H1 (cell line): ENCODE measurements at regions not wholly inside any gene's neighbourhood (a gene's known extent, or its start where the extent isn't known, plus 50 kb on each side); places are given as distances from the start of the nearest gene placed in this dataset.

Experiments
- CTCF ChIA-PET: fragments of 300-600 bp; sonication (Branson Sonifier 250); formaldehyde crosslinking; loops from one replicate; lab custom pipeline; 2021; ENCODE audit not compliant: partially characterized antibody; lab: Charles Lee
- POLR2A ChIA-PET: fragments of 300-600 bp; sonication (Branson Sonifier 250); formaldehyde crosslinking; loops from one replicate; lab custom pipeline; 2021; ENCODE audit warnings: inconsistent platforms; ENCODE audit not compliant: partially characterized antibody; lab: Charles Lee
- DNase-seq, 2 experiments: peaks; one replicate each; pipeline versions ENCODE4 v3.0.0 to v3.0.0-alpha.2; 2010 to 2022; ENCODE audit warnings: low spot score in 2 of 2, low read depth in 1 of 2, mixed read lengths in 1 of 2
- FAIRE-seq: peaks from 2 replicates; lab custom pipeline; 2011; peaks lifted over from hg19 to GRCh38; lab: Jason Lieb, UNC
- H2AFZ ChIP-seq: 2 replicates; pipeline ENCODE4 v1.8.1; 2012; ENCODE audit warnings: low read length, inconsistent platforms
- H2AK5ac ChIP-seq: 2 replicates; pipeline ENCODE4 v1.6.1; 2013; ENCODE audit warnings: low read depth, low read length
- H2BK120ac ChIP-seq: replicated peaks from 2 replicates; pipeline ENCODE3; 2013; ENCODE audit warnings: low read depth, low read length, inconsistent platforms
- H2BK12ac ChIP-seq: 2 replicates; pipeline ENCODE4 v1.6.1; 2013; ENCODE audit warnings: low read depth, low read length
- H2BK15ac ChIP-seq: 2 replicates; pipeline ENCODE4 v1.6.1; 2013; ENCODE audit warnings: low read length
- H2BK20ac ChIP-seq: 2 replicates; pipeline ENCODE4 v1.6.1; 2013; ENCODE audit warnings: low read length
- H2BK5ac ChIP-seq: 2 replicates; pipeline ENCODE4 v1.6.1; 2013; ENCODE audit warnings: low read depth, low read length
- H3K14ac ChIP-seq: 2 replicates; pipeline ENCODE4 v1.6.1; 2013; ENCODE audit warnings: inconsistent platforms; ENCODE audit not compliant: insufficient read length
- H3K18ac ChIP-seq: 2 replicates; pipeline ENCODE4 v1.6.1; 2013; ENCODE audit warnings: low read length; ENCODE audit errors: extremely low read depth
- H3K23ac ChIP-seq: 2 replicates; pipeline ENCODE4 v1.6.1; 2013; ENCODE audit warnings: inconsistent platforms; ENCODE audit not compliant: insufficient read length
- H3K23me2 ChIP-seq: 2 replicates; pipeline ENCODE4 v1.6.1; 2013; ENCODE audit warnings: low read depth, low read length
- H3K27ac ChIP-seq: 2 replicates; pipeline ENCODE4 v1.6.1; 2011; ENCODE audit warnings: low read depth, low read length, inconsistent platforms
- H3K27me3 ChIP-seq, 4 experiments: replicated peaks in 1 of 4; 1 replicate in 1 of 4; 2 replicates in 3 of 4; pipeline versions ENCODE4 v1.6.1 to v1.8.1; 2011 to 2013; ENCODE audit warnings: low read length in 3 of 4, mild to moderate bottlenecking in 3 of 4, inconsistent platforms in 2 of 4, mixed read lengths in 2 of 4, moderate library complexity in 1 of 4; ENCODE audit not compliant: control insufficient read depth in 3 of 4, insufficient read depth in 3 of 4; ENCODE audit errors: extremely low read depth in 1 of 4
- H3K36me3 ChIP-seq, 4 experiments: 2 replicates each; pipeline versions ENCODE4 v1.6.1 to v1.8.1; 2011 to 2013; ENCODE audit warnings: mild to moderate bottlenecking in 4 of 4, low read length in 3 of 4, moderate library complexity in 2 of 4, control low read depth in 1 of 4, inconsistent platforms in 1 of 4; ENCODE audit not compliant: insufficient read depth in 4 of 4, control insufficient read depth in 2 of 4
- H3K4ac ChIP-seq: replicated peaks from 2 replicates; pipeline ENCODE3; 2013; ENCODE audit warnings: low read length, low read depth, mixed read lengths, inconsistent platforms; ENCODE audit not compliant: insufficient read length
- H3K4me1 ChIP-seq, 4 experiments: replicated peaks in 1 of 4; 1 replicate in 1 of 4; 2 replicates in 3 of 4; pipeline versions ENCODE4 v1.6.1 to v1.8.1; 2011 to 2013; ENCODE audit warnings: low read length in 3 of 4, inconsistent platforms in 2 of 4, mixed read lengths in 1 of 4; ENCODE audit not compliant: insufficient read depth in 4 of 4, control insufficient read depth in 3 of 4
- H3K4me2 ChIP-seq, 2 experiments: 2 replicates each; pipeline versions ENCODE4 v1.6.1 to v1.8.1; 2011 to 2013; ENCODE audit warnings: low read depth in 2 of 2, low read length in 2 of 2, control low read depth in 1 of 2, inconsistent platforms in 1 of 2, mild to moderate bottlenecking in 1 of 2; ENCODE audit not compliant: insufficient read depth in 1 of 2
- H3K4me3 ChIP-seq, 4 experiments: fragments of 200-600, 300-600 bp in 1 of 4; sonication (generic), shearing (Covaris generic), sonication (Bioruptor Twin) in 1 of 4; 2 replicates each; pipeline versions ENCODE4 v1.5.1 to v1.8.1; 2011 to 2016; ENCODE audit warnings: low read length in 4 of 4, low read depth in 3 of 4, control low read depth in 2 of 4, inconsistent platforms in 2 of 4, mild to moderate bottlenecking in 2 of 4, mixed read lengths in 1 of 4, moderate library complexity in 1 of 4; ENCODE audit not compliant: insufficient read depth in 2 of 4; ENCODE audit errors: extremely low read depth in 1 of 4
- H3K56ac ChIP-seq: replicated peaks from 2 replicates; pipeline ENCODE3; 2013; ENCODE audit warnings: low read depth, mild to moderate bottlenecking, mixed read lengths, low read length, inconsistent platforms; ENCODE audit not compliant: insufficient read length
- H3K79me1 ChIP-seq: 2 replicates; pipeline ENCODE4 v1.6.1; 2013; ENCODE audit warnings: low read depth, low read length, control low read depth
- H3K79me2 ChIP-seq, 2 experiments: 2 replicates each; pipeline versions ENCODE4 v1.6.1 to v1.8.1; 2012 to 2013; ENCODE audit warnings: low read length in 2 of 2, mild to moderate bottlenecking in 2 of 2, inconsistent platforms in 1 of 2; ENCODE audit not compliant: insufficient read depth in 2 of 2, control insufficient read depth in 1 of 2
- H3K9ac ChIP-seq, 4 experiments: replicated peaks in 1 of 4; 1 replicate in 1 of 4; 2 replicates in 3 of 4; pipeline versions ENCODE4 v1.6.1 to v1.8.1; 2011 to 2013; ENCODE audit warnings: low read depth in 3 of 4, low read length in 3 of 4, control low read depth in 2 of 4, mild to moderate bottlenecking in 2 of 4, moderate library complexity in 2 of 4, inconsistent platforms in 1 of 4; ENCODE audit errors: extremely low read depth in 1 of 4
- H3K9me3 ChIP-seq, 2 experiments: 2 replicates each; pipeline versions ENCODE4 v1.6.1 to v1.8.1; 2012 to 2013; ENCODE audit warnings: mild to moderate bottlenecking in 2 of 2, moderate library complexity in 2 of 2, control low read depth in 1 of 2, inconsistent platforms in 1 of 2, low read depth in 1 of 2, low read length in 1 of 2, mixed read lengths in 1 of 2; ENCODE audit not compliant: insufficient read depth in 2 of 2
- H4K20me1 ChIP-seq, 2 experiments: replicated peaks in 1 of 2; 2 replicates each; pipeline versions ENCODE3 to v1.8.1; 2011 to 2013; ENCODE audit warnings: inconsistent platforms in 2 of 2, low read length in 2 of 2, mild to moderate bottlenecking in 1 of 2; ENCODE audit not compliant: insufficient read depth in 2 of 2, control insufficient read depth in 1 of 2
- H4K5ac ChIP-seq: 2 replicates; pipeline ENCODE4 v1.6.1; 2013; ENCODE audit warnings: low read length, low read depth, mixed read lengths, inconsistent platforms; ENCODE audit not compliant: insufficient read length
- H4K8ac ChIP-seq: 2 replicates; pipeline ENCODE4 v1.8.0; 2013; ENCODE audit warnings: mild to moderate bottlenecking, moderate library complexity, low read length, inconsistent platforms; ENCODE audit not compliant: insufficient read depth; ENCODE audit errors: extremely low read depth
- H4K91ac ChIP-seq: replicated peaks from 2 replicates; pipeline ENCODE3; 2013; ENCODE audit warnings: low read length, mixed read lengths, inconsistent platforms; ENCODE audit not compliant: insufficient read length
- EZH2 ChIP-seq: fragments of 200-600 bp; sonication (generic); IDR thresholded peaks from 2 replicates; pipeline ENCODE4 v1.7.1; 2012; ENCODE audit warnings: low read depth, mild to moderate bottlenecking, moderate library complexity, low read length, inconsistent platforms; ENCODE audit not compliant: severe bottlenecking
- GTF2F1 ChIP-seq: IDR thresholded peaks from 2 replicates; pipeline ENCODE4 v1.6.1; 2012; ENCODE audit warnings: low read depth, low read length, improper control_type of control experiment, borderline replicate concordance
- JUND ChIP-seq: IDR thresholded peaks from 2 replicates; pipeline ENCODE4 v1.6.1; 2011; ENCODE audit warnings: mild to moderate bottlenecking, improper control_type of control experiment, low read length
- KDM5A ChIP-seq: fragments of 200-600 bp; IDR thresholded peaks from 2 replicates; pipeline ENCODE4 v1.7.1; 2012; ENCODE audit warnings: mild to moderate bottlenecking, low read length, inconsistent platforms, mixed read lengths
- RAD21 ChIP-seq, 2 experiments: IDR thresholded peaks in 1 of 2; conservative IDR thresholded peaks in 1 of 2; 2 replicates each; pipeline ENCODE4 v1.6.1; 2011; ENCODE audit warnings: low read depth in 2 of 2, low read length in 2 of 2, improper control_type of control experiment in 1 of 2, inconsistent platforms in 1 of 2, mild to moderate bottlenecking in 1 of 2, moderate library complexity in 1 of 2
- RFX5 ChIP-seq: IDR thresholded peaks from 2 replicates; pipeline ENCODE4 v1.6.1; 2011; ENCODE audit warnings: low read depth, low read length, improper control_type of control experiment, borderline replicate concordance
- SAP30 ChIP-seq: fragments of 300-600 bp; sonication (generic); IDR thresholded peaks from 2 replicates; pipeline ENCODE4 v1.7.1; 2012; ENCODE audit warnings: low read length, moderate library complexity, mild to moderate bottlenecking, inconsistent platforms; ENCODE audit not compliant: insufficient read depth, insufficient replicate concordance
- SP2 ChIP-seq: IDR thresholded peaks from 2 replicates; pipeline ENCODE4 v1.6.1; 2012; ENCODE audit warnings: mild to moderate bottlenecking, low read length, inconsistent platforms
- TCF12 ChIP-seq: IDR thresholded peaks from 2 replicates; pipeline ENCODE4 v1.6.1; 2011; ENCODE audit warnings: low read depth, mild to moderate bottlenecking, low read length
- ZNF274 ChIP-seq: IDR thresholded peaks from 2 replicates; pipeline ENCODE4 v1.7.0; 2012; ENCODE audit warnings: low read length, borderline replicate concordance; ENCODE audit errors: extremely low read depth
- WGBS, 2 experiments: shearing (Covaris generic) in 1 of 2; methylation state at CpG; one replicate each; pipeline versions ENCODE4 v1.1.6 to v1.1.7; 2013 to 2015; ENCODE audit warnings: low lambda C conversion rate in 2 of 2, mixed read lengths in 2 of 2, inconsistent platforms in 1 of 2, low coverage in 1 of 2, missing lambda C conversion rate in 1 of 2; ENCODE audit not compliant: insufficient replicate concordance in 2 of 2, insufficient coverage in 1 of 2, insufficient read length in 1 of 2; ENCODE audit errors: extremely low coverage in 1 of 2, missing lambda C conversion rate in 1 of 2; 5-methylcytosine and 5-hydroxymethylcytosine counted together

DNA sequence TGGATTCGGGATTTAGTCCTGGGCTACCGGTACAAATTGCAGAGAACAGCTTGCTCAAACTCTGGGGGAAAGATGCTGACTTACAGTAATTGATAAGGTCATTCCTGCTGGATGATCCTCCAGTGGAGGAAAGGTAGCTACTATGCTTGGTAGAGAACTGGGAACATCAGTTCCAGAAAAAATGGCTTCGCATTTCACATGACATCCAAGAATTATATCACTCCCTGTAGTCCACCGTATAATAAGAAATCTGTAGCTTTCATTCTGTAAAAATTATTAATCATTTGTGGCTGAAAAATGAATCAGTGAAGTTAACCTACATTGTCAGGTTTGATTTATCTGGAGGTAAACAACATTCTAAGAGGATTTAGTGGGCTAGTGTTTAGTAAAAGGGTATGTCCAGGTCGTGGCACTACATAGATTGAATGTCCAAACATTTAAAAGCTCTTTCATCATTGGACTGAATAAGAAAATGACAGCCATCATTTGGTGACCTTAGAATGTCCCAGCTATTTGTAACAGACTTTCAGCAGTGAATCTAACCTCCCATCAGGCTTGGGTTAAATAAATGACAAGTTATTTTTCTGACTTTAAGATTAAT, 203.2 kb upstream of the TMCO5A start:
- TF ChIP-seq RFX5 (no peak), GTF2F1 (no peak), SAP30 (no peak), SP2 (no peak), EZH2 (no peak), TCF12 (no peak), ZNF274 (no peak), JUND (no peak), RAD21 (IDR thresholded peaks at IDR 0.05 in 1 of 2, conservative IDR thresholded peaks at IDR 0.05 in 1 of 2; ENCODE audit: low read depth in 2 of 2, low read length in 2 of 2) (no peak), KDM5A (no peak)
- H2BK20ac ChIP-seq: no peak overlapping the region
- DNase-seq: no peak
- H2BK5ac ChIP-seq: no peak overlapping the region
- peak overlapping the region; percentile 76; the same call in 1 of the 2 replicates for H2AFZ ChIP-seq
- H3K79me2 ChIP-seq: no peaks in the 10 kb centered on the region
- H3K79me1 ChIP-seq: no peaks in the 10 kb centered on the region
- 93% methylated on average over 5 of the region's 5 CpGs; no CpG with 5 or more reads in 1 of the 2 experiments for WGBS, 2 experiments
- H3K36me3 ChIP-seq: no peaks in the 10 kb centered on the region
- ChIA-PET CTCF (interaction anchor here (0.6 to 0.7 kb wide), 2 partner anchors 14 to 502 kb away, joined by 3 read pairs; no protein-coding TSS in a partner anchor), POLR2A (interaction anchor here (0.7 kb wide), 1 partner anchor 60 kb away, joined by 3 read pairs; no protein-coding TSS in a partner anchor)
- no peak overlapping the region for H2BK12ac ChIP-seq
- H4K91ac ChIP-seq: no peak overlapping the region
- no peaks in the 10 kb centered on the region for H3K23me2 ChIP-seq
- H3K23ac ChIP-seq: no peak overlapping the region
- H3K27ac ChIP-seq: no peak overlapping the region
- H3K14ac ChIP-seq: no peak overlapping the region
- no peaks in the 10 kb centered on the region for H3K9me3 ChIP-seq
- no peak overlapping the region for H3K4me3 ChIP-seq
- H3K56ac ChIP-seq: no peak overlapping the region
- no peak overlapping the region for H3K4me2 ChIP-seq
- H2BK15ac ChIP-seq: no peak overlapping the region
- H2BK120ac ChIP-seq: no peak overlapping the region
- no peak overlapping the region for H4K8ac ChIP-seq
- H3K4me1 ChIP-seq: no peaks in the 10 kb centered on the region
- H2AK5ac ChIP-seq: no peak overlapping the region
- no peak for FAIRE-seq
- H3K9ac ChIP-seq: no peak overlapping the region
- H4K5ac ChIP-seq: no peak overlapping the region
- no peaks in the 10 kb centered on the region for H4K20me1 ChIP-seq
- no peak overlapping the region for H3K4ac ChIP-seq
- no peak overlapping the region for H3K18ac ChIP-seq
- H3K27me3 ChIP-seq: no peaks in the 10 kb centered on the region
